Left kidney (tissue), 1 donor: ENCODE measurements at regions not wholly inside any gene's neighbourhood (a gene's known extent, or its start where the extent isn't known, plus 50 kb on each side); places are given as distances from the start of the nearest gene placed in this dataset.
"Not testable (repeated sequence)": the region's sequence is repeated elsewhere in the genome, so short reads cannot be mapped to it uniquely, and the experiment has no call there.

ENCODE experiments used
- DNase-seq: peaks from one replicate; pipeline ENCODE4 v3.0.0-alpha.2; 2013

- DNase-seq, result no peak
These were observed 715.8 kb upstream of the HS3ST5 start for GRCh38 chr6:115058414-115059211.

GRCh38 chr6:115055579-115055978 is 712.8 kb upstream of the HS3ST5 start:
- DNase-seq, result no peak

GRCh38 chr6:115054242-115054641 is 711.4 kb upstream of the HS3ST5 start:
- DNase-seq, result not testable (repeated sequence)

- DNase-seq, result no peak
These were observed 710.5 kb upstream of the HS3ST5 start for GRCh38 chr6:115053169-115053860.

DNA sequence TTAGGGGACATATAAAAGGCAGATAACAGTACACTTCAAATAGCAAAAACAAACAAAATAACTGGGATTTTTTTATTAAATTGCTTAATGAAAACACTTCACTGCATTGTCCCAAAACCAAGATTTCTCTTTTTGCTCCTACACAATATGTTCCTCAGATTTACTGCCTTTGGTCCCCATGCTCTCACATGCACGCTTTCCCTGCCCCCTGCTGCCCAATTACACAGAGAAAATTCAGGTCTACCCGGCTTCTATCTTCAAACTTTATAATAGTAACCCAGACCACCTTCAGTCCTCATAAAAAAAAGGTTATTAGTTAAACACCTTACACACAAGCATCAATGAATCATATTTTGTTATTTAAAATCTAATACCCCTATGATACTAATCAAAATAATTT is 673.8 kb upstream of the HS3ST5 start:
- no peak for DNase-seq

- DNase-seq, result no peak
These were observed 662.2 kb upstream of the HS3ST5 start for GRCh38 chr6:115004982-115005381.

DNA sequence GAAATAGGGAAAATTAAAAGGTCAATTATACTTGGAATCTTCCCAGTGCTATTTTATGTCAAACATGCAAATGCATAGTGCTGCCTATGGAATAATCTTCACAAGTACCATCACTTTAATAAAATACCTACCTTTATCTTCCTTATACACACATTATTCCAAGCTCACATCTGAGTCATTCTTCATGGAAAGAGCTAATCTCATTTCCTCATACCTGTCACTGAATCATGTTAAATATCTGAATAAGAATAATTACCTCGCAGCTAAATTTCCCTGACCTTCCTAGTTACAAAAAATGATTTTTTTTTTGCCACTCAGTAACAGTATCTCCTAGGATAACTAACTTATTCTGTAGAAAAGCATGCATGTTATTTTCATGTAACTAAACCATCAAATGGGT is 661.4 kb upstream of the HS3ST5 start:
- no peak for DNase-seq

DNA sequence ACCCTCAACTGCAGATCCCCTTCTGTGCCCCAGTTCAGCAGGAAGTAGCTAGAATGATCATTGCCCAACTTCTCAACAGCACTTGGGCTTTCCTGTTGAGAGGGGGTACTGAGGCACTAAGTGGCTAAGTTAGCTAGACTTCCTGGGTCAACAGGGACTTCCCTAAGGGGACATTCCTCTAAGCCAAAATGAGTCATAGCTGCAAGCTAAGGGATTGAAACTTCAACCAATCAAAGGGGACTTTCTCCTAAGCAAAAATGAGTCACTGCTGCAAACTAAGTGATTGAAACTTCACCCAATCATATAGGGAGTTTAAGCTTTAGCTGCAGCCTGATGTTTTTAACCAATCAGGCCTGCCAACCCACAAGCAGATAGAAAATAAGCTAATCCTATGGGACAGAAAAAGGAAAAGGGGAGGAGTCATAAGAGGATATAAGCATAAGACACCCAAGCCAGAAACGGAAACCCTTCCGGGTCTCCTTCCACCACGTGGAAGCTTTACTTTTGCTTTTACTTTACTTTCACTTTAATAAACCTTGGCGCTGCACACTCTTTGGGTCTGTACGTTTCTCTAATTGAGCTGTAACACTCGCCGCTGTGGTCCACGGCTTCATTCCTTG is 659.0 kb upstream of the HS3ST5 start:
- no peak for DNase-seq

GRCh38 chr6:115000736-115001135 is 657.9 kb upstream of the HS3ST5 start:
- no peak for DNase-seq

DNA sequence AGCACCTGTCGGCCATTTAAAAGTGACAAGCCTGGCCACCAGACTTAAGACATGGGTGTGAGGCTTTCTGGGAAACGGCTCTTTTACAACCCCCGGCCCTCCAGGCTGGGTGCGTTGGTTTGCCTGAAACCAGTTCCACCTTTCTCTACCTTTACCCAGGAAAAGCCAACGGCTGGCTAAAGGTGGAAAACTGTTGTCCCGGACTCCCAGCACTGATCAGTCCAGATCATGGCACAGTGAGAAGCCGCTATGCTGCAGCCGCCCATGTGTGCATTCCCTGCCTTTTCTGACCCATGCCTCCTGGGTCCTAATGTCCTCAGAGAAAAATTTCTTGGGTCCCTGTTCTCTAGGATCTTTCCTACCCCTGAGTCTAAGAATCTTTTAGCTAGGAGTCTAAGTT is 655.7 kb upstream of the HS3ST5 start:
- no peak for DNase-seq

- DNase-seq, result no peak
These were observed 655.0 kb upstream of the HS3ST5 start for GRCh38 chr6:114997813-114998292.

- peak; percentile 53 for DNase-seq
These were observed 652.7 kb upstream of the HS3ST5 start for GRCh38 chr6:114995526-114995925.

- no peak for DNase-seq
These were observed 646.6 kb upstream of the HS3ST5 start for GRCh38 chr6:114989279-114989964.

- no peak for DNase-seq
These were observed 644.5 kb upstream of the HS3ST5 start for GRCh38 chr6:114987281-114987680.

DNA sequence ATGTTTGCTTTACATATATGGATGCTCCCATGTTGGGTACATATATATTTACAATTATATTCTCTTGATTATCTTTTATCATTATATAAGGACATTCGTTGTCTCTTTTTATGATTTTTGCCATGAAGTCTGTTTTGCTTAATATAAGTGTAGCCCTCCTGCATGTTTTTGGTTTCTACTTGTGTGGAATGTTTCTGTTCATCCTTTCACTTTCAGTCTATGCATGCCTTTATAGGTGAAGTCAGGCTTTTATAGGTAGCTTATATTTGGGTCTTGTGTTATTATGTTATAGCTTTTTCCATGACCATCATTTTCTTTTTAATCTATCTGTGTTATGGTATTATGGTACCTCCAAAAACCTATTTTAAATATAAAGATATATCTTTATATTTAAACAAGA is 612.5 kb upstream of the HS3ST5 start:
- DNase-seq, result no peak

- DNase-seq, result no peak
These were observed 609.4 kb upstream of the HS3ST5 start for GRCh38 chr6:114952229-114952628.

DNA sequence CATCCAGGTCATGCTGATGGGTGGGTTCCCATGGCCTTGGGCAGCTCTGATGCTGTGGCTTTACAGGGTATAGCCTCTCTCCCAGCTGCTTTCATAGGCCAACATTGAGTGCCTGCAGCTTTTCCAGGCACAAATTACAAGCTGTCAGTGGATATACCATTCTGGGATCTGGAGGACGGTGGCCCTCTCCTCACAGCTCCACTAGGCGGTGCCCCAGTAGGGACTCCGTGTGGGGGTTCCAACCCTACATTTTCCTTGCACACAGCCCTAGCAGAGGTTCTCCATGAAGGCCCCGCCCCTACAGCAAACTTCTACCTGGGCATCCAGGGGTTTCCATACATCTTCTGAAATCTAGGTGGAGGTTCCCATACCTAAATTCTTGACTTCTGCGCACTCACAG is 602.6 kb upstream of the HS3ST5 start:
- no peak for DNase-seq

- no peak for DNase-seq
These were observed 598.3 kb upstream of the HS3ST5 start for GRCh38 chr6:114941078-114941477.

- DNase-seq, result no peak
These were observed 597.4 kb upstream of the HS3ST5 start for GRCh38 chr6:114940181-114940580.

DNA sequence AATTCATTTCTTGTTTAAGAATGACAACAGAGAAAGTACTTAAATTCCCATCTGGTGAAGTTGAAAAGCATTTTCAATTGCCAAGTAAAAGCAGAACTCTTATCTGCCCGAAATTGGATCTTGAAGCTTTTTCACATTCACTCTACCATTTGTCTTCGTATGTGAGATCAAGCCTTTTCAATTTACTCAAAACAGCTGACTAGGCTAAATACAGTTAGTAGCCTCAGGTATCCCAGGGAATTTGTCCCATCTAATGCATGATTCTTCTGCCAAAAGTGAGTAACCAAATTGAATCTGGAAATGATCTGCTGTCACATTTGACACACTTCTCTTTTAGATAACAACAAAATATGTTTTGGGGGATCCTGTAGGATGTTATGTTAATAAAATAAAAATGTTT is 596.8 kb upstream of the HS3ST5 start:
- DNase-seq, result no peak

DNA sequence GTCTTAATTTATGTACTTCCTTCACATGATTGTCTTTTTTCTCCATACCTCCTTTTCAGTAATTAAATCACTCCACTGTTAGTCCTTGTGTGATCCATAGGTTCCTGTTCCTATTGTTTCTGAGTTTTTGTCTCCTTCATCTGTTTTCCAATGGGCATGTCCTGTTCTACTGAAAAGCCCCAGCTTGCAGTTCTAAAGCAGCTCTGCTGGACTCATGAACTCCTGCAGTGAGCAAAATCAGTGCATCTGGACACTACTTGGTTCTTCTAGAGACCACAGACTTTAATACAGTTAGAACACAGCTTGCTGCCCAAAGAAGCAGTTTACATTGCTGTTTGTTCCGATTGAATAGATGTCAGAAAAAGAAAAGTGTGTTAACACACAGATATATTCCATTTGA is 593.3 kb upstream of the HS3ST5 start:
- no peak for DNase-seq

- DNase-seq, result no peak
These were observed 591.3 kb upstream of the HS3ST5 start for GRCh38 chr6:114934079-114934478.

- DNase-seq, result not testable (repeated sequence)
These were observed 585.9 kb upstream of the HS3ST5 start for GRCh38 chr6:114928731-114929130.
